ENCODE measurements at regions not wholly inside any gene's neighbourhood (a gene's known extent, or its start where the extent isn't known, plus 50 kb on each side); places are given as distances from the start of the nearest gene placed in this dataset.

- POLR2A ChIA-PET (ENCODE audit: partially characterized antibody), result no interaction called here
- no peak overlapping the region for H2AK5ac ChIP-seq (ENCODE audit: low read depth, low read length)
- no peak overlapping the region for H3K23ac ChIP-seq (ENCODE audit: insufficient read length)
- H2BK5ac ChIP-seq (ENCODE audit: low read depth, low read length), result no peak overlapping the region
- H3K9me3 ChIP-seq (ENCODE audit: insufficient read depth in 2 of 2, low read depth in 1 of 2, low read length in 1 of 2), result no peaks in the 10 kb centered on the region
- H4K91ac ChIP-seq (replicated peaks; ENCODE audit: insufficient read length, low read length), result peak overlapping the region; percentile 67
- no peak overlapping the region for H3K4me2 ChIP-seq (ENCODE audit: insufficient read depth in 1 of 2, low read depth in 2 of 2, low read length in 2 of 2)
- H3K79me2 ChIP-seq (ENCODE audit: control insufficient read depth in 1 of 2, insufficient read depth in 2 of 2, low read length in 2 of 2), result no peaks in the 10 kb centered on the region
- no peak overlapping the region for H2BK15ac ChIP-seq (ENCODE audit: low read length)
- peaks cover 0 to 4% (median 3%) of the 10 kb centered on the region in 4 experiments; a peak in 2 of 7 replicates for H3K4me1 ChIP-seq (replicated peaks in 1 of 4; ENCODE audit: control insufficient read depth in 3 of 4, insufficient read depth in 4 of 4, low read length in 3 of 4)
- no peak overlapping the region for H3K4me3 ChIP-seq (ENCODE audit: extremely low read depth in 1 of 4, insufficient read depth in 2 of 4, low read depth in 3 of 4, low read length in 4 of 4)
- no peak overlapping the region for H3K27ac ChIP-seq (ENCODE audit: low read depth, low read length)
- peak overlapping the region; percentile 9; the same call in 1 of the 2 replicates for H2AFZ ChIP-seq (ENCODE audit: low read length)
- 76% methylated on average over 6 of the region's 6 CpGs; no CpG with 5 or more reads in 1 of the 2 experiments for WGBS, 2 experiments (ENCODE audit: extremely low coverage in 1 of 2, insufficient coverage in 1 of 2, insufficient read length in 1 of 2, insufficient replicate concordance in 2 of 2, low coverage in 1 of 2, low lambda C conversion rate in 2 of 2, missing lambda C conversion rate in 1 of 2)
- H3K9ac ChIP-seq (replicated peaks in 1 of 4; ENCODE audit: extremely low read depth in 1 of 4, low read depth in 3 of 4, low read length in 3 of 4), result no peak overlapping the region
- no peak overlapping the region for H3K18ac ChIP-seq (ENCODE audit: extremely low read depth, low read length)
- H3K27me3 ChIP-seq (replicated peaks in 1 of 4; ENCODE audit: control insufficient read depth in 3 of 4, extremely low read depth in 1 of 4, insufficient read depth in 3 of 4, low read length in 3 of 4), result no peaks in the 10 kb centered on the region
- H3K36me3 ChIP-seq (ENCODE audit: control insufficient read depth in 2 of 4, insufficient read depth in 4 of 4, low read length in 3 of 4), result no peaks in the 10 kb centered on the region
- H3K79me1 ChIP-seq (ENCODE audit: low read depth, low read length), result no peaks in the 10 kb centered on the region
- no peak overlapping the region for H2BK12ac ChIP-seq (ENCODE audit: low read depth, low read length)
- FAIRE-seq (no peak), DNase-seq (ENCODE audit: low read depth in 1 of 2, low spot score in 2 of 2) (no peak)
- no peaks in the 10 kb centered on the region for H4K20me1 ChIP-seq (replicated peaks in 1 of 2; ENCODE audit: control insufficient read depth in 1 of 2, insufficient read depth in 2 of 2, low read length in 2 of 2)
- CTCF ChIA-PET (ENCODE audit: partially characterized antibody), result interaction anchor here (0.8 to 1.4 kb wide), 2 partner anchors 166 to 284 kb away, joined by 3 to 6 read pairs; no protein-coding TSS in a partner anchor
- no peak overlapping the region for H3K56ac ChIP-seq (replicated peaks; ENCODE audit: insufficient read length, low read depth, low read length)
- no peak overlapping the region for H4K8ac ChIP-seq (ENCODE audit: extremely low read depth, insufficient read depth, low read length)
- H3K14ac ChIP-seq (ENCODE audit: insufficient read length), result peak overlapping the region; percentile 28
- H4K5ac ChIP-seq (ENCODE audit: insufficient read length, low read depth, low read length), result no peak overlapping the region
- H2BK120ac ChIP-seq (replicated peaks; ENCODE audit: low read depth, low read length), result no peak overlapping the region
- 0 out of 2 replicates have a peak overlapping the region, but pooled peaks have one; percentile 10 for H2BK20ac ChIP-seq (ENCODE audit: low read length)
- H3K4ac ChIP-seq (replicated peaks; ENCODE audit: insufficient read length, low read depth, low read length), result no peak overlapping the region
- H3K23me2 ChIP-seq (ENCODE audit: low read depth, low read length), result no peaks in the 10 kb centered on the region
- TF ChIP-seq POLR2A (IDR thresholded peaks at IDR 0.05; ENCODE audit: control extremely low read depth in 1 of 2, low read depth in 2 of 2, low read length in 2 of 2) (no peak), CEBPB (IDR thresholded peaks at IDR 0.05; ENCODE audit: low read depth, low read length) (no peak), RAD21 (IDR thresholded peaks at IDR 0.05 in 1 of 2, conservative IDR thresholded peaks at IDR 0.05 in 1 of 2; ENCODE audit: low read depth in 2 of 2, low read length in 2 of 2) (no peak), HDAC2 (IDR thresholded peaks at IDR 0.05; ENCODE audit: borderline replicate concordance in 1 of 2, low read depth in 2 of 2, low read length in 2 of 2) (no peak), KDM5A (IDR thresholded peaks at IDR 0.05; ENCODE audit: low read length) (no peak), NANOG (IDR thresholded peaks at IDR 0.05; ENCODE audit: insufficient read depth, low read depth, low read length, poor library complexity, severe bottlenecking) (no peak), ASH2L (IDR thresholded peaks at IDR 0.05; ENCODE audit: low read length) (no peak), BRCA1 (IDR thresholded peaks at IDR 0.05; ENCODE audit: low read depth, low read length) (no peak), JUND (IDR thresholded peaks at IDR 0.05; ENCODE audit: low read length) (no peak), TCF12 (IDR thresholded peaks at IDR 0.05; ENCODE audit: low read depth, low read length) (no peak), POU5F1 (IDR thresholded peaks at IDR 0.05; ENCODE audit: low read depth, low read length) (no peak), TBP (IDR thresholded peaks at IDR 0.05; ENCODE audit: low read depth, low read length) (no peak), PHF8 (conservative IDR thresholded peaks at IDR 0.05; ENCODE audit: low read depth, low read length) (no peak)
Measured at GRCh38 chr5:89011778-89012711, 129.1 kb upstream of the MEF2C start.
